HCT116 (cell line): ENCODE measurements at regions not wholly inside any gene's neighbourhood (a gene's known extent, or its start where the extent isn't known, plus 50 kb on each side); places are given as distances from the start of the nearest gene placed in this dataset.

ENCODE experiments used
- CTCF ChIP-seq, 3 experiments: fragments of 200-600 bp in 1 of 3; sonication (generic) in 1 of 3; IDR thresholded peaks in 2 of 3; conservative IDR thresholded peaks in 1 of 3; 2 replicates each; pipeline ENCODE4 v1.5.1; 2012 to 2017; ENCODE audit warnings: low read depth in 2 of 3, low read length in 2 of 3, antibody characterized with exemption in 1 of 3, borderline replicate concordance in 1 of 3, control low read depth in 1 of 3, mild to moderate bottlenecking in 1 of 3, mixed read lengths in 1 of 3, mixed run types in 1 of 3, moderate library complexity in 1 of 3; ENCODE audit not compliant: insufficient read depth in 1 of 3
- EZH2phosphoT487 ChIP-seq: fragments of 200-600 bp; IDR thresholded peaks from 2 replicates; pipeline ENCODE4 v1.6.1; 2018; ENCODE audit warnings: antibody characterized with exemption, borderline replicate concordance
- POLR2A ChIP-seq: IDR thresholded peaks from 2 replicates; pipeline ENCODE4 v1.7.0; 2011; ENCODE audit warnings: borderline replicate concordance; ENCODE audit not compliant: insufficient read depth, insufficient read length; ENCODE audit errors: extremely low read depth
- RAD21 ChIP-seq: IDR thresholded peaks from 2 replicates; pipeline ENCODE4 v1.6.1; 2012; ENCODE audit warnings: low read depth, mild to moderate bottlenecking
- REST ChIP-seq: IDR thresholded peaks from 2 replicates; pipeline ENCODE4 v1.6.1; 2012; ENCODE audit warnings: low read depth
- ZFX ChIP-seq: fragments of 450-650 bp; IDR thresholded peaks from 2 replicates; pipeline ENCODE4 v1.6.1; 2017

- TF ChIP-seq CTCF (IDR thresholded peaks at IDR 0.05 in 2 of 3, conservative IDR thresholded peaks at IDR 0.05 in 1 of 3; ENCODE audit: borderline replicate concordance in 1 of 3, insufficient read depth in 1 of 3, low read depth in 2 of 3, low read length in 2 of 3) (no peak), ZFX (no peak), RAD21 (no peak), REST (no peak), POLR2A (no peak), EZH2phosphoT487 (no peak)
Measured at GRCh38 chr4:108263057-108263456, 94.3 kb upstream of the LEF1 start.
